AG09309 (cell line): ENCODE measurements at regions not wholly inside any gene's neighbourhood (a gene's known extent, or its start where the extent isn't known, plus 50 kb on each side); places are given as distances from the start of the nearest gene placed in this dataset.
"Not testable (repeated sequence)": the region's sequence is repeated elsewhere in the genome, so short reads cannot be mapped to it uniquely, and the experiment has no call there.

ENCODE experiments used
- DNase-seq: peaks from one replicate; pipeline ENCODE4 v3.0.0-alpha.2; 2010; ENCODE audit warnings: low read depth
- H3K4me3 ChIP-seq: 2 replicates; pipeline ENCODE4 v1.5.1; 2011; ENCODE audit warnings: mild to moderate bottlenecking, low read depth, low read length, moderate library complexity; ENCODE audit not compliant: control insufficient read depth
- TF ChIP-seq, protein P1 (sequence below): IDR thresholded peaks from 2 replicates; pipeline ENCODE4 v1.5.1; 2011; ENCODE audit warnings: mild to moderate bottlenecking, low read depth, low read length, inconsistent platforms; ENCODE audit not compliant: insufficient read depth, control insufficient read depth; ENCODE audit errors: missing control alignments

DNA sequence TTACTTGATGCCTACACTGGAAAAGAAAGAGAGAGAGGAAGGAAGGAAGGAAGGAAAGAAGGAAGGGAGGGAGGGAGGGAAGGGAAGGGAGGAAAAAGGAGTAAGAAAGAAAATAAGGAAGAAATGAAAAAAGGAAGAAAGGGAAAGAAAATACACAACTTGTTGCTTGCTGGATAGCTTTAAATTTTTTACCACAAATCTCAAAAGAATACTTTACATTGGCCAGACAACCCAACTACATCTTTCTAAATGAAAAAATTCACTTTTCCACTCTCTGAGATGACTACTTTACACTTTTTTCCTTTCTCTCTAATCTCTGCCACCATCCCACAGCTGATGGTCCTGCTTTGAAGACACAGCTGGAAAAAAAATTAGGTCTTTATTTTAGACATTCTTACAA, 228.9 kb upstream of the FAM78B start:
- no peak for DNase-seq
- TF ChIP-seq, protein P1, sequence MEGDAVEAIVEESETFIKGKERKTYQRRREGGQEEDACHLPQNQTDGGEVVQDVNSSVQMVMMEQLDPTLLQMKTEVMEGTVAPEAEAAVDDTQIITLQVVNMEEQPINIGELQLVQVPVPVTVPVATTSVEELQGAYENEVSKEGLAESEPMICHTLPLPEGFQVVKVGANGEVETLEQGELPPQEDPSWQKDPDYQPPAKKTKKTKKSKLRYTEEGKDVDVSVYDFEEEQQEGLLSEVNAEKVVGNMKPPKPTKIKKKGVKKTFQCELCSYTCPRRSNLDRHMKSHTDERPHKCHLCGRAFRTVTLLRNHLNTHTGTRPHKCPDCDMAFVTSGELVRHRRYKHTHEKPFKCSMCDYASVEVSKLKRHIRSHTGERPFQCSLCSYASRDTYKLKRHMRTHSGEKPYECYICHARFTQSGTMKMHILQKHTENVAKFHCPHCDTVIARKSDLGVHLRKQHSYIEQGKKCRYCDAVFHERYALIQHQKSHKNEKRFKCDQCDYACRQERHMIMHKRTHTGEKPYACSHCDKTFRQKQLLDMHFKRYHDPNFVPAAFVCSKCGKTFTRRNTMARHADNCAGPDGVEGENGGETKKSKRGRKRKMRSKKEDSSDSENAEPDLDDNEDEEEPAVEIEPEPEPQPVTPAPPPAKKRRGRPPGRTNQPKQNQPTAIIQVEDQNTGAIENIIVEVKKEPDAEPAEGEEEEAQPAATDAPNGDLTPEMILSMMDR: no peak
- no peak overlapping the region for H3K4me3 ChIP-seq

DNA sequence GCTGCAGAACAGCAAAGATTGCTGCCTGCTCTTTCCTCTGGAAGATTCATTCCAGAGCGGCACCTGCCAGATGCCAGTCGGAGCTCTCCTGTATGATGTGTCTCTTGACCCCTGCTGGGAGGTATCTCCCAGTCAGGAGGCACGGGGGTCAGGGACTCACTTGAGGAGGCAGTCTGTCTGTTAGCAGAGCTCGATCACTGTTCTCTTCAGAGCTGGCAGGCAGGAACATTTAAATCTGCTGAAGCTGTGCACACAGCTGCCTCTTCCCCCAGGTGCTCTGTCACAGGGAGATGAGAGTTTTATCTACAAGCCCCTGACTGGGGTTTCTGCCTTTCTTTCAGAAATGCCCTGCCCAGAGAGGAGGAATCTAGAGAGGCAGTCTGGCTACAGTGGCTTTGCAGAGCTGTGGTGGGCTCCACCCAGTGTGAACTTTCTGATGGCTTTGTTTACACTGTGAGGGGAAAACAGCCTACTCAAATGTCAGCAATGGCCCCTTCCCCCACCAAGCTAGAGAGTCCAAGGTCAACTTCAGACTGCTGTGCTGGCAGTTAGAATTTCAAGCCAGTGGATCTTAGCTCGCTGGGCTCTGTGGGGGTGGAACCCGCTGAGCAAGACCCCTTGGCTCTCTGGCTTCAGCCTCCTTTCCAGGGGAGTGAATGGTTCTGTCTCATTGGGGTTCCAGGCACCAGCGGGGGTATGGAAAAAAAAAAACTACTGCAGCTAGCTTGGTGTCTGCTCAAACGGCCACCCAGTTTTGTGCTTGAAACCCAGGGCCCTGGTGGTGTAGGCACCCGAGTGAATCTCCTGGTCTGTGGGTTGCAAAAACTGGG, 242.7 kb upstream of the FAM78B start:
- not testable (repeated sequence) for H3K4me3 ChIP-seq, DNase-seq

DNA sequence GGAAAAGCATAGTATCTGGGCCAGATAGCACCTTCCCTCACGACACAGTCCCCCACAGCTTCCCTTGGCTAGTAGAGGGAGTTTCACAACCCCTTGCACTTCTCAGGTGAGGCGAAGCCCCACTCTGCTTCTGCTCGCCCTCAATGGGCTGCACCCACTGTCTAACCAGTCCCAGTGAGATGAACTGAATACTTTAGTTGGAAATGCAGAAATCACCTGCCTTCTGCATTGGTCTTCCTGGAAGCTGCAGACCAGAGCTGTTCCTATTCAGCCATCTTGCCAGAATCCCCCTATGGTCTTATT, 243.2 kb upstream of the FAM78B start:
- DNase-seq: no peak
- no peak overlapping the region for H3K4me3 ChIP-seq
- TF ChIP-seq, protein P1: no peak

DNA sequence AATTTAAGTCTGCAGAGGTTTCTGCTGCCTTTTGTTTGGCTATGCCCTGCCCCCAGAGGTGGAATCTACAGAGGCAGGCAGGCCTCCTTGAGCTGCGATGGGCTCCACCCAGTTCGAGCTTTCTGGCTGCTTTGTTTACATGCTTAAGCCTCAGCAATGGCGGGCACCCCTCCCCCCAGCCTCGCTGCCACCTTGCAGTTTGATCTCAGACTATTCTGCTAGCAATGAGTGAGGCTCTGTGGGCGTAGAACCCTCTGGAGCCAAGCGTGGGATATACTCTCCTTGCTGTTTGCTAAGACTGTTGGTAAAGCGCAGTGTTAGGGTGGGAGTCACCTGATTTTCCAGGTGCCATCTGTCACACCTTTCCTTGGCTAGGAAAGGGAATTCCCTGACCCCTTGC, 250.0 kb upstream of the FAM78B start:
- not testable (repeated sequence) for H3K4me3 ChIP-seq, DNase-seq

DNA sequence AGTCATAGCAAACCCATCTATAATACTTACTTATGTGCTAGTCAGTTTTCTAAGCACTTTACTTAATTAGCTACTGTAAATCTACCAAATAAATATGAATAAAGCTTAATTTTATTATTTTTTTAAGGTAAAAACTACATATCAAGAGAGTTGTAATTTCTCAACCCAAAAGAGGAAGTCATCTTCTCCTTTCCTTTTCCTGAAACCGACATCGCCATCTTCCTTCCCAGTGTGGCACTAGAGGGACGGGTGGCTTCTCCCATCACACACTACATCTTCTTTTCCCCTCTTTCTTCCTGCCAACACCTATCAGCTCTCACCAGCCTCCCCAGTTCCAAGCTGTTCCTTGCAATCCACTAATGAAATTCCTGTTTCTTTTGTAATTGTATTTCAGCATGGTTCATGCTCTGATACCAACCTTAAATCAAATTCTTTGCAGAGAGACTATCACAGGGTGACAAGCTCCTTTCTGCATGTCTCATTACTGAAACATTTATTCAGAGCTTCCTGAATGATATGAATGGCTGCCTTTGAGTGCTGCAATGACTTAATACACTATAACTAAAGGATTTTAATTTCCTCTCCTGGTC, 251.6 kb upstream of the FAM78B start:
- no peak overlapping the region for H3K4me3 ChIP-seq
- TF ChIP-seq, protein P1: no peak
- DNase-seq: no peak

DNA sequence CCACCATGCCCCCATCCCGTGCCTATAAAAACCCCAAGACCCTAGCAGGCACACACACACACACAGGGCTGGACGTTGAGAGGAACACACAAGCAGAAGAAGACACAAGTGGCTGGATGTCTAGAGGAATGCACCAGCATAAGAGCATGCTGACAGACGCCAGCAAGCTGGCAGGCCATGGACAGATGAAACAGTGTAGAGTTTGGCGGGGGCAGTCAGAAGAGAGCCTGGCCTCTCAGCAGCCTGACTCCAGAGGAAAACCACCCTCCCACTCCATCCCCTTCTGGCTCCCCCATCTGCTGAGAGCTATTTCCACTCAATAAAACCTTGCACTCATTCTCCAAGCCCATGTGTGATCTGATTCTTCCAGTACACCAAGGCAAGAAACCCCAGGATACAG, 255.8 kb upstream of the FAM78B start:
- DNase-seq, H3K4me3 ChIP-seq: not testable (repeated sequence)

DNA sequence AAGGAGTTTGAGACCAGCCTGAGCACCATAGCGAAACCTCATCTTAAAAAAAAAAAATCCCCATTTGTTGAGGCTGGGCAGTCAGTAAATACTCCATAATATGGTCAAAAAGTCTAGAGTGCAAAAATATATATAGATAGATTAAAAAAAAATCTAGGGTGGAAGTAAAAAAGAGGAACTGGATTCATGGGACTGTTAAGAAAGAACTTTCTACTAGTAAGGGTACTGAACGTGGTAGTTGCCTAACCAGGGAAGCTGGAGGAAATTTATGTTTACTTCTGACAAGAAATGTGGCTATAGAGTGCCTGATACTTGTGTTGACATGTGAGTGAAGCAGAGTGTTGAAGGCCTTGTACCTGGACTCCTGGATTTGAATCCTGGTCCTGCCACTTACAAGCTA, 265.9 kb upstream of the FAM78B start:
- no peak overlapping the region for H3K4me3 ChIP-seq
- DNase-seq: no peak
- TF ChIP-seq, protein P1: no peak

DNA sequence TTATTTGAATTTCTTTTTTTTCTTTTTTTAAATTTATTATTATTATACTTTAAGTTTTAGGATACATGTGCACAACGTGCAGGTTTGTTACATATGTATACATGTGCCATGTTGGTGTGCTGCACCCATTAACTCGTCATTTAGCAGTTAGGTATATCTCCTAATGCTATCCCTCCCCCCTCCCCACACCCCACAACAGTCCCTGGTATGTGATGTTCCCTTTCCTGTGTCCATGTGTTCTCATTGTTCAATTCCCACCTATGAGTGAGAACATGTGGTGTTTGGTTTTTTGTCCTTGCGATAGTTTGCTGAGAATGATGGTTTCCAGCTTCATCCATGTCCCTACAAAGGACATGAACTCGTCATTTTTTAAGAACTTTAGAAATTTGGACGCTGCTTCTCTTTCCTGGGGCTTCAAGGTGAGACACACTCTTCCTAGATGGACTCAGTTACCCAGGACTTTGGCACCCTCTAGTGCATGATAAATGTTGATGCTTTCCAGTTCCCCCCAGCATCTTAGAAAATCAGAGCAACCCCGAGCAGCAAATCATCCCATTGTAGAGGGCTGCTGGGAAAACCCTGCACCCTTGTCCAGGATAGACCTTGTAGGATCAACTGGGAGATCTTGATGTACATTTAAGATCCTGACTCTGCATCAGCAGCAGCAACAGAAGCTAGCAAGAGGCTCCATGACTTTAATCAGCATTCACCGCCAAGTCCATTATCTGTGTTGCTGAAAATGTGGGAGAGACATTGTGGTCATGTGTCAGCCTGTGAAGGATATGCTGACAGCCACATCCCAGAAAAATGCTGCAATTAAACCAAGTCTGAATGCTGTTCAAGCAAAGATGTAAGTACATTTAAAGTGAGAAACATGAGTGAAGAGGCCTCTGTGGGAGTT, 266.9 kb upstream of the FAM78B start:
- not testable (repeated sequence) for DNase-seq, H3K4me3 ChIP-seq
